GM23248 (cell line): ENCODE measurements at regions not wholly inside any gene's neighbourhood (a gene's known extent, or its start where the extent isn't known, plus 50 kb on each side); places are given as distances from the start of the nearest gene placed in this dataset.

Source experiments
- EZH2 ChIP-seq: fragments of 200-600 bp; sonication (generic); IDR thresholded peaks from 2 replicates; pipeline ENCODE4 v1.6.1; 2018; ENCODE audit warnings: antibody characterized with exemption, mild to moderate bottlenecking; ENCODE audit not compliant: insufficient read depth, poor library complexity, severe bottlenecking
- EZH2phosphoT487 ChIP-seq: fragments of 200-600 bp; sonication (generic); IDR thresholded peaks from 2 replicates; pipeline ENCODE4 v1.6.1; 2018; ENCODE audit warnings: antibody characterized with exemption, moderate library complexity, mild to moderate bottlenecking, low read depth; ENCODE audit not compliant: insufficient read depth

DNA sequence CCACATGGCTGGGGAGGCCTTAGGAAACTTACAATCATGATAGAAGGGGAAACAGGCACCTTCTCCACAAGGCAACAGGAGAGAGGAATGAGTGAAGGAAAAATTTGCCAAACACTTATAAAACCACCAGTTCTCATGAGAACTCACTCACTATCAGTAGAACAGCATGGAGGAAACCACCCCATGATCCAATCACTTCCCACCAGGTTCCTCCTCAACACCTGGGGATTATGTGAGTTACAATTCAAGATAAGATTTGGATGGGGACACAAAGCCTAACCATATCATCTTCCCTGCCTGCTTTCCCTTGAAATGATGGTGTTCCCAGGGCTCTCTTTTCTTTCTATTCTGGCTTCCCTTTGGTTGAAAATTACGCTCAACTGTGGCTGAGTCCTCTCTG, 262.7 kb upstream of the HABP2 start:
- TF ChIP-seq EZH2phosphoT487 (no peak), EZH2 (no peak)
